ENCODE measurements at regions not wholly inside any gene's neighbourhood (a gene's known extent, or its start where the extent isn't known, plus 50 kb on each side); places are given as distances from the start of the nearest gene placed in this dataset.

DNA sequence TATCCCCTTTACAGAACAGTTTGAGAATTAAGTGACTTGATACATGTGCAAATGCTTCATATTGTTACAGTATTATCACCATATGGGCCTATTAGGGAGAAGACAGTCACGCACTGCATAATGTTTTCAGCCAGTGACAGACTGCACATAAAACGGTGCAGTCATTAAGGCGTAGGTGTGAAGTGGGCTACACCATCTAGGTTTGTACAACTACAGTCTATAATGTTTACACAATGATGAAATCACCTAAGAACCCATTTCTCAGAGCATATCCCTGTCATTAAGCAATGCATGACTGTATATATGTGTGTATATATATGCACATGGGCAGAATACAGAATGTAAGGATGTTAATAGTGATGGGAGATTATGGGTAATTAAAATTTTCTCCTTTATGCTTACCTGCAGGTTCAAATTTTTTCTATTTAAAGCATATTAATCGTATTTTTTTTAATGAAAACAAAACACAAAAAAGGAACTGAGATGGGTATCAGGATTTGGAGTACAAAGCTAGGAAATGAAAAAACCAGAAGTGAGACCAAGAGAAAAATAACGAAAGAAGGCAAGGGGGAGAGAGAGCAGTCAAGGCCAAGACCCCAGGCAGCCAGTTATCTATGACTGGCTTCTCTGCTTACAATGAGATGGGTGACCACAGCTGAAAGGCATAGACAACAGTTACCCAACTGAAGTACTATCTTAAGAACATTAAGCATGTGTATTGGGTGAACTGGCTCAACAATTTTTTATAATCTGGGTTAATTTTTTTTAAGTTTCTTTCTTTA is 122.9 kb upstream of the DAB1 start:
- POLR2A ChIA-PET: no interaction called here
- Histone ChIP-seq H3K36me3 (replicated peaks in 1 of 2; ENCODE audit: control extremely low read depth in 1 of 2, control insufficient read depth in 1 of 2, extremely low read depth in 1 of 2, insufficient read depth in 2 of 2, low read length in 1 of 2) (no peaks in the 10 kb centered on the region), H3K4me3 (ENCODE audit: control extremely low read depth in 1 of 5, extremely low read depth in 1 of 5, insufficient read depth in 1 of 5, low read depth in 2 of 5, low read length in 4 of 5) (no peak overlapping the region), H3K79me2 (ENCODE audit: control insufficient read depth, insufficient read depth, low read length) (no peaks in the 10 kb centered on the region), H3K27ac (ENCODE audit: low read length in 2 of 2) (no peak overlapping the region), H3K9ac (ENCODE audit: low read length) (no peak overlapping the region), H3K9me3 (ENCODE audit: control extremely low read depth in 1 of 3, control insufficient read depth in 2 of 3, insufficient read depth in 1 of 3, low read length in 2 of 3) (no peaks in the 10 kb centered on the region), H2AFZ (ENCODE audit: insufficient read depth, low read depth, low read length, poor library complexity, severe bottlenecking) (no peak overlapping the region), H4K20me1 (ENCODE audit: control insufficient read depth, insufficient read depth, low read length, poor library complexity, severe bottlenecking) (no peaks in the 10 kb centered on the region), H3K4me1 (ENCODE audit: control insufficient read depth in 2 of 2, insufficient read depth in 2 of 2, low read length in 2 of 2) (no peaks in the 10 kb centered on the region), H3K27me3 (replicated peaks in 1 of 4; ENCODE audit: control extremely low read depth in 1 of 4, control insufficient read depth in 3 of 4, insufficient read depth in 4 of 4, low read length in 3 of 4) (no peaks in the 10 kb centered on the region), H3K4me2 (replicated peaks; ENCODE audit: low read depth, low read length, poor library complexity, severe bottlenecking) (no peak overlapping the region)
- no peak for DNase-seq
- Mint-ChIP-seq H3K4me1 (no peaks in the 10 kb centered on the region), H3K9me3 (ENCODE audit: insufficient read depth) (no peaks in the 10 kb centered on the region), H3K27ac (no peak overlapping the region), H3K27me3 (no peaks in the 10 kb centered on the region), H3K4me3 (no peak overlapping the region)
- intact Hi-C loops (cut with micrococcal nuclease): no loop called here
- WGBS (ENCODE audit: insufficient coverage): 14% methylated on average over 1 of the region's 5 CpGs
- TF ChIP-seq, protein P1, sequence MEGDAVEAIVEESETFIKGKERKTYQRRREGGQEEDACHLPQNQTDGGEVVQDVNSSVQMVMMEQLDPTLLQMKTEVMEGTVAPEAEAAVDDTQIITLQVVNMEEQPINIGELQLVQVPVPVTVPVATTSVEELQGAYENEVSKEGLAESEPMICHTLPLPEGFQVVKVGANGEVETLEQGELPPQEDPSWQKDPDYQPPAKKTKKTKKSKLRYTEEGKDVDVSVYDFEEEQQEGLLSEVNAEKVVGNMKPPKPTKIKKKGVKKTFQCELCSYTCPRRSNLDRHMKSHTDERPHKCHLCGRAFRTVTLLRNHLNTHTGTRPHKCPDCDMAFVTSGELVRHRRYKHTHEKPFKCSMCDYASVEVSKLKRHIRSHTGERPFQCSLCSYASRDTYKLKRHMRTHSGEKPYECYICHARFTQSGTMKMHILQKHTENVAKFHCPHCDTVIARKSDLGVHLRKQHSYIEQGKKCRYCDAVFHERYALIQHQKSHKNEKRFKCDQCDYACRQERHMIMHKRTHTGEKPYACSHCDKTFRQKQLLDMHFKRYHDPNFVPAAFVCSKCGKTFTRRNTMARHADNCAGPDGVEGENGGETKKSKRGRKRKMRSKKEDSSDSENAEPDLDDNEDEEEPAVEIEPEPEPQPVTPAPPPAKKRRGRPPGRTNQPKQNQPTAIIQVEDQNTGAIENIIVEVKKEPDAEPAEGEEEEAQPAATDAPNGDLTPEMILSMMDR (IDR thresholded peaks at IDR 0.05): no peak
- TF ChIP-seq EZH2 (IDR thresholded peaks at IDR 0.05; ENCODE audit: borderline replicate concordance, insufficient read depth, low read depth, low read length, poor library complexity, severe bottlenecking): no peak
- no peak for ATAC-seq (ENCODE audit: low read depth)
- CTCF ChIA-PET: no interaction called here

DNA sequence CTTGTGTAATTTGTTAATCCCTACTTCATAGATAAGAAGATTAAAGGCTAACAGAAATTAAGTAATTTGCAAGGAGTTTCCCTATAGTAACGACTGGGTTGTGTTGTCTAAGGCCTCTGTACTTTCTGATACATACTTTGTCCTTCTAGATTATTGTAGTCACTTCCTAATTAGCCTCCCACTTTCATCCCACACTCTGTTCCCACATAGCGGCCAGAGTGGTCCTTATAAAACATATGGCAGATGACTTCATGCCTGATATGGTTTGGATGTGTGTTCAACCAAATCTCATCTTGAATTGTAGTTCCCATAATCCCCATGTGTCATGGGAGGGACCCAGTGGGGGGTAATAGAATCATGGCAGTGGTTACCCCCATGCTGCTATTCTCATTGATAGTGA is 120.5 kb upstream of the DAB1 start:
- Histone ChIP-seq H3K4me1 (ENCODE audit: control insufficient read depth in 2 of 2, insufficient read depth in 2 of 2, low read length in 2 of 2) (no peaks in the 10 kb centered on the region), H3K9me3 (ENCODE audit: control extremely low read depth in 1 of 3, control insufficient read depth in 2 of 3, insufficient read depth in 1 of 3, low read length in 2 of 3) (no peaks in the 10 kb centered on the region), H2AFZ (ENCODE audit: insufficient read depth, low read depth, low read length, poor library complexity, severe bottlenecking) (no peak overlapping the region), H3K27me3 (replicated peaks in 1 of 4; ENCODE audit: control extremely low read depth in 1 of 4, control insufficient read depth in 3 of 4, insufficient read depth in 4 of 4, low read length in 3 of 4) (no peaks in the 10 kb centered on the region), H4K20me1 (ENCODE audit: control insufficient read depth, insufficient read depth, low read length, poor library complexity, severe bottlenecking) (no peaks in the 10 kb centered on the region), H3K27ac (ENCODE audit: low read length in 2 of 2) (no peak overlapping the region), H3K79me2 (ENCODE audit: control insufficient read depth, insufficient read depth, low read length) (no peaks in the 10 kb centered on the region), H3K36me3 (replicated peaks in 1 of 2; ENCODE audit: control extremely low read depth in 1 of 2, control insufficient read depth in 1 of 2, extremely low read depth in 1 of 2, insufficient read depth in 2 of 2, low read length in 1 of 2) (no peaks in the 10 kb centered on the region), H3K4me3 (ENCODE audit: control extremely low read depth in 1 of 5, extremely low read depth in 1 of 5, insufficient read depth in 1 of 5, low read depth in 2 of 5, low read length in 4 of 5) (no peak overlapping the region), H3K9ac (ENCODE audit: low read length) (no peak overlapping the region), H3K4me2 (replicated peaks; ENCODE audit: low read depth, low read length, poor library complexity, severe bottlenecking) (no peak overlapping the region)
- CTCF ChIA-PET: no interaction called here
- Mint-ChIP-seq H3K27ac (no peak overlapping the region), H3K4me3 (no peak overlapping the region), H3K27me3 (no peaks in the 10 kb centered on the region), H3K9me3 (ENCODE audit: insufficient read depth) (peaks cover 5% of the 10 kb centered on the region), H3K4me1 (no peaks in the 10 kb centered on the region)
- ATAC-seq (ENCODE audit: low read depth) (no peak), DNase-seq (no peak)
- POLR2A ChIA-PET: no interaction called here
- no peak for TF ChIP-seq EZH2 (IDR thresholded peaks at IDR 0.05; ENCODE audit: borderline replicate concordance, insufficient read depth, low read depth, low read length, poor library complexity, severe bottlenecking)
- TF ChIP-seq, protein P1 (IDR thresholded peaks at IDR 0.05): no peak
- WGBS (ENCODE audit: insufficient coverage): no CpG with 5 or more reads among the region's 2 CpGs
- intact Hi-C loops (cut with micrococcal nuclease): no loop called here
